GM23338 (cell line): ENCODE measurements at regions not wholly inside any gene's neighbourhood (a gene's known extent, or its start where the extent isn't known, plus 50 kb on each side); places are given as distances from the start of the nearest gene placed in this dataset.

ENCODE experiments used
- CTCF ChIP-seq, 2 experiments: fragments of 200-600 bp in 1 of 2; sonication (generic) in 1 of 2; conservative IDR thresholded peaks; 2 replicates each; pipeline versions ENCODE4 v1.5.1 to v1.6.1; 2016 to 2017; ENCODE audit warnings: antibody characterized with exemption in 2 of 2, low read depth in 2 of 2, mild to moderate bottlenecking in 2 of 2, moderate library complexity in 1 of 2
- EZH2 ChIP-seq: fragments of 200-600 bp; sonication (generic); IDR thresholded peaks from one replicate; pipeline ENCODE4 v1.8.0; 2017; ENCODE audit warnings: antibody characterized with exemption, mild to moderate bottlenecking, low read depth; ENCODE audit not compliant: unreplicated experiment
- EZH2phosphoT487 ChIP-seq: fragments of 200-600 bp; sonication (generic); IDR thresholded peaks from one replicate; pipeline ENCODE4 v1.8.1; 2018; ENCODE audit warnings: antibody characterized with exemption; ENCODE audit not compliant: unreplicated experiment
- POLR2AphosphoS5 ChIP-seq: IDR thresholded peaks from 2 replicates; pipeline ENCODE4 v1.6.1; 2016; ENCODE audit warnings: antibody characterized with exemption, low read depth
- STAT1 ChIP-seq: IDR thresholded peaks from one replicate; pipeline ENCODE4 v1.6.1; 2016; ENCODE audit warnings: antibody characterized with exemption; ENCODE audit not compliant: unreplicated experiment
- TF ChIP-seq, protein P1 (sequence below): IDR thresholded peaks from one replicate; pipeline ENCODE4 v1.6.1; 2018; ENCODE audit warnings: antibody characterized with exemption; ENCODE audit not compliant: unreplicated experiment

DNA sequence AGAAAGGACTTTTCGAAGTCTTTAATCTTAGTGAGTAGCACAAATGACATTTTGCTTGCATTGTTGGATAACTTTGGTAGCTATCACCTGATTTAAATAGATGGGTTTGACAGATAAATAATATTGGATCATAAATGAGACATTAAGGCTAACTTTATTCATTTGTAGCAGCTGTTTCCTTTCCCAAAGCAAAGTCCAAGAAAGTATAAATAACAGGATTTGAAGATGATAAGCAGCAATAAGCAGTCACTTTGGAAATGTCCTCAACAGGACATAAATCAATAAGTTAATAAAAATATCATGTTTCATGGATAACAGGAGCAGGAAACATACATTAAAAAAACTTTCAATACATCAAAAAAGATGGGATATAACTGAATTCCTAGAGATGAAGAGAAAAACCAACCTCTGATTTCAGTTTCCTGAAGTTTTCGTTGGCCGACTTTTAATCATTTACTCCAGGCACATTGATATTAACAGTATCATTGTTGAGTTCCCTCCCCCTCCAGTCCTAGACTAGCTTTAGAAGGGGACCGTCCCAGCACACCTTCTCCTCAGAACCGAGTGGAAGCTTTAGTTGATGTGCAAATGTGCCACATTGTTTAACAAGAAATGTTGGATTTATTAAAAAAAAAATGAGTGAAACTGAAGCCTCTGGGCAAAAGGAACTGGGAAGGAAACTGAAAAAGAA, 169.9 kb upstream of the AGA start:
- TF ChIP-seq CTCF (conservative IDR thresholded peaks at IDR 0.05; ENCODE audit: low read depth in 2 of 2): no peak
- TF ChIP-seq, protein P1, sequence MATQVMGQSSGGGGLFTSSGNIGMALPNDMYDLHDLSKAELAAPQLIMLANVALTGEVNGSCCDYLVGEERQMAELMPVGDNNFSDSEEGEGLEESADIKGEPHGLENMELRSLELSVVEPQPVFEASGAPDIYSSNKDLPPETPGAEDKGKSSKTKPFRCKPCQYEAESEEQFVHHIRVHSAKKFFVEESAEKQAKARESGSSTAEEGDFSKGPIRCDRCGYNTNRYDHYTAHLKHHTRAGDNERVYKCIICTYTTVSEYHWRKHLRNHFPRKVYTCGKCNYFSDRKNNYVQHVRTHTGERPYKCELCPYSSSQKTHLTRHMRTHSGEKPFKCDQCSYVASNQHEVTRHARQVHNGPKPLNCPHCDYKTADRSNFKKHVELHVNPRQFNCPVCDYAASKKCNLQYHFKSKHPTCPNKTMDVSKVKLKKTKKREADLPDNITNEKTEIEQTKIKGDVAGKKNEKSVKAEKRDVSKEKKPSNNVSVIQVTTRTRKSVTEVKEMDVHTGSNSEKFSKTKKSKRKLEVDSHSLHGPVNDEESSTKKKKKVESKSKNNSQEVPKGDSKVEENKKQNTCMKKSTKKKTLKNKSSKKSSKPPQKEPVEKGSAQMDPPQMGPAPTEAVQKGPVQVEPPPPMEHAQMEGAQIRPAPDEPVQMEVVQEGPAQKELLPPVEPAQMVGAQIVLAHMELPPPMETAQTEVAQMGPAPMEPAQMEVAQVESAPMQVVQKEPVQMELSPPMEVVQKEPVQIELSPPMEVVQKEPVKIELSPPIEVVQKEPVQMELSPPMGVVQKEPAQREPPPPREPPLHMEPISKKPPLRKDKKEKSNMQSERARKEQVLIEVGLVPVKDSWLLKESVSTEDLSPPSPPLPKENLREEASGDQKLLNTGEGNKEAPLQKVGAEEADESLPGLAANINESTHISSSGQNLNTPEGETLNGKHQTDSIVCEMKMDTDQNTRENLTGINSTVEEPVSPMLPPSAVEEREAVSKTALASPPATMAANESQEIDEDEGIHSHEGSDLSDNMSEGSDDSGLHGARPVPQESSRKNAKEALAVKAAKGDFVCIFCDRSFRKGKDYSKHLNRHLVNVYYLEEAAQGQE: no peak
- no peak for TF ChIP-seq EZH2
- TF ChIP-seq POLR2AphosphoS5: no peak
- no peak for TF ChIP-seq EZH2phosphoT487
- no peak for TF ChIP-seq STAT1
